GM12878 (cell line): ENCODE measurements at regions not wholly inside any gene's neighbourhood (a gene's known extent, or its start where the extent isn't known, plus 50 kb on each side); places are given as distances from the start of the nearest gene placed in this dataset.

ENCODE experiments used
- BHLHE40 ChIP-seq, 2 experiments: fragments of 450-650 bp in 1 of 2; IDR thresholded peaks; 2 replicates each; pipeline ENCODE4 v1.6.1; 2011 to 2017; ENCODE audit warnings: low read depth in 2 of 2, borderline replicate concordance in 1 of 2, improper control_type of control experiment in 1 of 2, low read length in 1 of 2, mild to moderate bottlenecking in 1 of 2
- EZH2 ChIP-seq: IDR thresholded peaks from 2 replicates; pipeline ENCODE4 v1.6.1; 2012; ENCODE audit warnings: low read depth, mild to moderate bottlenecking, control low read depth, inconsistent platforms, low read length, borderline replicate concordance; ENCODE audit not compliant: control insufficient read depth
- MXI1 ChIP-seq: fragments of 150-350 bp; IDR thresholded peaks from 2 replicates; pipeline ENCODE4 v1.6.1; 2011; ENCODE audit warnings: low read depth, mild to moderate bottlenecking, inconsistent platforms, low read length, improper control_type of control experiment
- NFIC ChIP-seq: IDR thresholded peaks from 2 replicates; pipeline ENCODE4 v1.6.1; 2012; ENCODE audit warnings: low read depth, mild to moderate bottlenecking, inconsistent platforms, low read length, moderate library complexity
- NFYB ChIP-seq: IDR thresholded peaks from 2 replicates; pipeline ENCODE4 v1.6.1; 2011; ENCODE audit warnings: low read depth, mild to moderate bottlenecking, low read length, improper control_type of control experiment, moderate library complexity; ENCODE audit not compliant: insufficient read depth
- RAD21 ChIP-seq: IDR thresholded peaks from 2 replicates; pipeline ENCODE4 v1.6.1; 2011; ENCODE audit warnings: mild to moderate bottlenecking, low read depth, low read length, moderate library complexity; ENCODE audit not compliant: insufficient read depth
- SPI1 ChIP-seq: IDR thresholded peaks from 2 replicates; pipeline ENCODE4 v1.6.1; 2011; ENCODE audit warnings: low read depth, mild to moderate bottlenecking, low read length, moderate library complexity, borderline replicate concordance; ENCODE audit not compliant: insufficient read depth
- TBL1XR1 ChIP-seq: IDR thresholded peaks from 2 replicates; pipeline ENCODE4 v1.6.1; 2012; ENCODE audit warnings: low read depth, low read length, improper control_type of control experiment
- TF ChIP-seq, protein P1 (sequence below), 3 experiments: IDR thresholded peaks in 2 of 3; conservative IDR thresholded peaks in 1 of 3; 2 replicates each; pipeline ENCODE4 v1.5.1; 2011; ENCODE audit warnings: low read depth in 3 of 3, low read length in 3 of 3, mild to moderate bottlenecking in 3 of 3, control low read depth in 2 of 3, moderate library complexity in 2 of 3, inconsistent platforms in 1 of 3, mixed read lengths in 1 of 3; ENCODE audit not compliant: control insufficient read depth in 2 of 3, insufficient read depth in 1 of 3; ENCODE audit errors: extremely low read depth in 1 of 3
- TF ChIP-seq, protein P2 (sequence below): fragments of 150-350 bp; IDR thresholded peaks from 2 replicates; pipeline ENCODE4 v1.6.1; 2016; ENCODE audit warnings: low read depth, low read length
- TF ChIP-seq, protein P3 (sequence below): IDR thresholded peaks from 2 replicates; pipeline ENCODE4 v1.6.1; 2012; ENCODE audit warnings: low read depth, low read length, improper control_type of control experiment

DNA sequence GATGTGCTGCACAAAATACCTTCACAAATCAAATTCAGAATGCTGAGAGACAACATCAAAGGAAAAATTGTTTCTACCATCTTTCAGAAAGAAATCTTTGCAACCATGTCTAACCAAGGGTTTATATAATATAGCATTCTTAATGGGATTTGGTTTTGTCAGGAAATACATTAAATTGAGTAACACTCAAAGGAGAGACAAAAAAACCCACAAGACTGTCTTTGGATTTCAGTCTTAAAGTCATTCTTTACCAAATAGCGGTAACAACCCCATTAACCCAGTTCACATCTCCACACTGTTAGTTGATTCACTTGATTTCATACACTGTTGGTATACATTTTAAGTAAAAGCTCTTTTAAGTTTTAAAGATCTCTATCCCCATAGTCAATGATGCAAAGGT lies 145.7 kb upstream of the EDNRA start:
- TF ChIP-seq, protein P1, sequence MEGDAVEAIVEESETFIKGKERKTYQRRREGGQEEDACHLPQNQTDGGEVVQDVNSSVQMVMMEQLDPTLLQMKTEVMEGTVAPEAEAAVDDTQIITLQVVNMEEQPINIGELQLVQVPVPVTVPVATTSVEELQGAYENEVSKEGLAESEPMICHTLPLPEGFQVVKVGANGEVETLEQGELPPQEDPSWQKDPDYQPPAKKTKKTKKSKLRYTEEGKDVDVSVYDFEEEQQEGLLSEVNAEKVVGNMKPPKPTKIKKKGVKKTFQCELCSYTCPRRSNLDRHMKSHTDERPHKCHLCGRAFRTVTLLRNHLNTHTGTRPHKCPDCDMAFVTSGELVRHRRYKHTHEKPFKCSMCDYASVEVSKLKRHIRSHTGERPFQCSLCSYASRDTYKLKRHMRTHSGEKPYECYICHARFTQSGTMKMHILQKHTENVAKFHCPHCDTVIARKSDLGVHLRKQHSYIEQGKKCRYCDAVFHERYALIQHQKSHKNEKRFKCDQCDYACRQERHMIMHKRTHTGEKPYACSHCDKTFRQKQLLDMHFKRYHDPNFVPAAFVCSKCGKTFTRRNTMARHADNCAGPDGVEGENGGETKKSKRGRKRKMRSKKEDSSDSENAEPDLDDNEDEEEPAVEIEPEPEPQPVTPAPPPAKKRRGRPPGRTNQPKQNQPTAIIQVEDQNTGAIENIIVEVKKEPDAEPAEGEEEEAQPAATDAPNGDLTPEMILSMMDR (IDR thresholded peaks at IDR 0.05 in 2 of 3, conservative IDR thresholded peaks at IDR 0.05 in 1 of 3; ENCODE audit: control insufficient read depth in 2 of 3, extremely low read depth in 1 of 3, insufficient read depth in 1 of 3, low read depth in 3 of 3, low read length in 3 of 3): no peak
- TF ChIP-seq, protein P2, sequence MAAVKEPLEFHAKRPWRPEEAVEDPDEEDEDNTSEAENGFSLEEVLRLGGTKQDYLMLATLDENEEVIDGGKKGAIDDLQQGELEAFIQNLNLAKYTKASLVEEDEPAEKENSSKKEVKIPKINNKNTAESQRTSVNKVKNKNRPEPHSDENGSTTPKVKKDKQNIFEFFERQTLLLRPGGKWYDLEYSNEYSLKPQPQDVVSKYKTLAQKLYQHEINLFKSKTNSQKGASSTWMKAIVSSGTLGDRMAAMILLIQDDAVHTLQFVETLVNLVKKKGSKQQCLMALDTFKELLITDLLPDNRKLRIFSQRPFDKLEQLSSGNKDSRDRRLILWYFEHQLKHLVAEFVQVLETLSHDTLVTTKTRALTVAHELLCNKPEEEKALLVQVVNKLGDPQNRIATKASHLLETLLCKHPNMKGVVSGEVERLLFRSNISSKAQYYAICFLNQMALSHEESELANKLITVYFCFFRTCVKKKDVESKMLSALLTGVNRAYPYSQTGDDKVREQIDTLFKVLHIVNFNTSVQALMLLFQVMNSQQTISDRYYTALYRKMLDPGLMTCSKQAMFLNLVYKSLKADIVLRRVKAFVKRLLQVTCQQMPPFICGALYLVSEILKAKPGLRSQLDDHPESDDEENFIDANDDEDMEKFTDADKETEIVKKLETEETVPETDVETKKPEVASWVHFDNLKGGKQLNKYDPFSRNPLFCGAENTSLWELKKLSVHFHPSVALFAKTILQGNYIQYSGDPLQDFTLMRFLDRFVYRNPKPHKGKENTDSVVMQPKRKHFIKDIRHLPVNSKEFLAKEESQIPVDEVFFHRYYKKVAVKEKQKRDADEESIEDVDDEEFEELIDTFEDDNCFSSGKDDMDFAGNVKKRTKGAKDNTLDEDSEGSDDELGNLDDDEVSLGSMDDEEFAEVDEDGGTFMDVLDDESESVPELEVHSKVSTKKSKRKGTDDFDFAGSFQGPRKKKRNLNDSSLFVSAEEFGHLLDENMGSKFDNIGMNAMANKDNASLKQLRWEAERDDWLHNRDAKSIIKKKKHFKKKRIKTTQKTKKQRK: no peak
- TF ChIP-seq, protein P3, sequence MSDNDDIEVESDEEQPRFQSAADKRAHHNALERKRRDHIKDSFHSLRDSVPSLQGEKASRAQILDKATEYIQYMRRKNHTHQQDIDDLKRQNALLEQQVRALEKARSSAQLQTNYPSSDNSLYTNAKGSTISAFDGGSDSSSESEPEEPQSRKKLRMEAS: no peak
- TF ChIP-seq BHLHE40 (IDR thresholded peaks at IDR 0.05; ENCODE audit: borderline replicate concordance in 1 of 2, low read depth in 2 of 2, low read length in 1 of 2) (no peak), RAD21 (no peak), MXI1 (no peak), NFIC (no peak), SPI1 (no peak), NFYB (no peak), EZH2 (no peak), TBL1XR1 (no peak)
